HEK293T (cell line): ENCODE measurements at regions not wholly inside any gene's neighbourhood (a gene's known extent, or its start where the extent isn't known, plus 50 kb on each side); places are given as distances from the start of the nearest gene placed in this dataset.

ENCODE experiments used
- CTCF ChIA-PET: fragments of 350-600 bp; formaldehyde crosslinking; extraction: SDS; loops from one replicate; lab custom pipeline; 2021; ENCODE audit warnings: antibody characterized with exemption, inconsistent platforms; lab: Yijun Ruan, JAX
- POLR2A ChIA-PET: fragments of 350-600 bp; formaldehyde crosslinking; extraction: SDS; loops from one replicate; lab custom pipeline; 2020; ENCODE audit warnings: antibody characterized with exemption, inconsistent platforms; lab: Yijun Ruan, JAX
- DNase-seq: peaks from one replicate; pipeline ENCODE4 v3.0.0; 2012; ENCODE audit warnings: mixed read lengths; ENCODE audit errors: extremely low spot score
- ARNT ChIP-seq: fragments of 450-650 bp; IDR thresholded peaks from 2 replicates; pipeline ENCODE4 v1.6.1; 2017; ENCODE audit warnings: mild to moderate bottlenecking
- BHLHE40 ChIP-seq: fragments of 450-650 bp; IDR thresholded peaks from 2 replicates; pipeline ENCODE4 v1.6.1; 2016; ENCODE audit warnings: mild to moderate bottlenecking, moderate library complexity, borderline replicate concordance
- CTBP1 ChIP-seq: fragments of 450-650 bp; IDR thresholded peaks from 2 replicates; pipeline ENCODE4 v1.6.1; 2016; ENCODE audit warnings: borderline replicate concordance
- ELF4 ChIP-seq: fragments of 450-650 bp; IDR thresholded peaks from 2 replicates; pipeline ENCODE4 v1.6.1; 2017; ENCODE audit warnings: antibody characterized with exemption
- FOXA1 ChIP-seq: fragments of 450-650 bp; IDR thresholded peaks from 2 replicates; pipeline ENCODE4 v1.6.1; 2016; ENCODE audit warnings: mild to moderate bottlenecking
- FOXK2 ChIP-seq: fragments of 450-650 bp; IDR thresholded peaks from 2 replicates; pipeline ENCODE4 v1.6.1; 2016; ENCODE audit warnings: mild to moderate bottlenecking
- FOXM1 ChIP-seq: fragments of 450-650 bp; IDR thresholded peaks from 2 replicates; pipeline ENCODE4 v1.6.1; 2017; ENCODE audit warnings: mild to moderate bottlenecking, borderline replicate concordance
- HDGF ChIP-seq: fragments of 450-650 bp; IDR thresholded peaks from 2 replicates; pipeline ENCODE4 v1.6.1; 2017; ENCODE audit warnings: antibody characterized with exemption, borderline replicate concordance
- L3MBTL2 ChIP-seq: fragments of 450-650 bp; conservative IDR thresholded peaks from 2 replicates; pipeline ENCODE4 v1.6.1; 2016; ENCODE audit warnings: mild to moderate bottlenecking
- LEF1 ChIP-seq: fragments of 450-650 bp; IDR thresholded peaks from 2 replicates; pipeline ENCODE4 v1.6.1; 2017; ENCODE audit warnings: mild to moderate bottlenecking, borderline replicate concordance
- NFRKB ChIP-seq: fragments of 450-650 bp; IDR thresholded peaks from 2 replicates; pipeline ENCODE4 v1.6.1; 2016; ENCODE audit warnings: mild to moderate bottlenecking, moderate library complexity
- SP1 ChIP-seq: fragments of 450-650 bp; IDR thresholded peaks from 2 replicates; pipeline ENCODE4 v1.6.1; 2017
- SUZ12 ChIP-seq: fragments of 450-650 bp; IDR thresholded peaks from 2 replicates; pipeline ENCODE4 v1.6.1; 2016; ENCODE audit warnings: mild to moderate bottlenecking
- TARDBP ChIP-seq: fragments of 450-650 bp; IDR thresholded peaks from 2 replicates; pipeline ENCODE4 v1.6.1; 2016
- ZNF384 ChIP-seq: fragments of 450-650 bp; IDR thresholded peaks from 2 replicates; pipeline ENCODE4 v1.6.1; 2016
- TF ChIP-seq, protein P1 (sequence below): fragments of 450-650 bp; IDR thresholded peaks from 2 replicates; pipeline ENCODE4 v1.6.1; 2016

DNA sequence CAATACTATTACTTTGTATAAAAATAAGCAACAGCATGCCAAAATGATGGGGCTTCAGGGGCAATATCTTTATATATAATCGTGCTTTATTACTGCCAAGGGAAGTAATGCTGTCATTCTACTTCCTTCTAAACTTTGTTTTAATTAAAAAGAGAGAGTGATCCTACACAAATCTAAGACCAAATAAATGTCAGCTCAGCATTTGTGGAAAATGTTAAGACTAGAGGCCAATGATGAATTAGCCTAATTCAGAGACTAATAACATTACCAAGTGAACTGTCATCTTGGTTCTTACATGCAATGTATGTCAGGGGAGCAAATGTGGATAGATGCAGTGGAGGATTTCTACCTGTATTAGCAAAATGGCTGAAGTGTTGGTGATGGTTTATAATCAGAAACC, 166.4 kb upstream of the PTCHD1 start:
- TF ChIP-seq ARNT (no peak), ZNF384 (no peak), HDGF (no peak), FOXK2 (no peak), FOXM1 (no peak), TARDBP (no peak), L3MBTL2 (no peak), LEF1 (no peak), FOXA1 (no peak), BHLHE40 (no peak), NFRKB (no peak), SUZ12 (no peak), SP1 (no peak)
- TF ChIP-seq, protein P1, sequence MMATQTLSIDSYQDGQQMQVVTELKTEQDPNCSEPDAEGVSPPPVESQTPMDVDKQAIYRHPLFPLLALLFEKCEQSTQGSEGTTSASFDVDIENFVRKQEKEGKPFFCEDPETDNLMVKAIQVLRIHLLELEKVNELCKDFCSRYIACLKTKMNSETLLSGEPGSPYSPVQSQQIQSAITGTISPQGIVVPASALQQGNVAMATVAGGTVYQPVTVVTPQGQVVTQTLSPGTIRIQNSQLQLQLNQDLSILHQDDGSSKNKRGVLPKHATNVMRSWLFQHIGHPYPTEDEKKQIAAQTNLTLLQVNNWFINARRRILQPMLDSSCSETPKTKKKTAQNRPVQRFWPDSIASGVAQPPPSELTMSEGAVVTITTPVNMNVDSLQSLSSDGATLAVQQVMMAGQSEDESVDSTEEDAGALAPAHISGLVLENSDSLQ: no peak
- POLR2A ChIA-PET: no interaction called here
- no peak for DNase-seq
- CTCF ChIA-PET: no interaction called here

DNA sequence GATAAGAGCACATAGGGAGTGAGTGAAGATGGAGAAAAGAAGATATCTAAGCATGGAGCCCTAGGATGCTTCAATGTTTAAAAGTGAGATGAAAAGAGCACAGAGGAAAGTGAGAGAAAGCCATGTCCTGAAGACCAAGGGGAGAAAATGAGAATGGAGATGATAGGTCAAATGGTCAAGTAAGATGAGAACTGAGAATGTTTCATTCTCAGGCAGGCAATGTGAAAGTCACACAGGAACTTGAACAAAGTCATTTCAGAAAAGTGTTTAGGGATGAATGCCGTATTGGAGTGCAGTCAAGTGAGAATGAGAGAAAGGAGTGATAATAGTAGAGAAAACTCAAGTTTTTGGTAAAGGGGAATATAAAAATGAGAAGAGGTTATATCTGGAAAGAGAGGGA, 148.7 kb upstream of the PTCHD1 start:
- ChIA-PET CTCF (no interaction called here), POLR2A (no interaction called here)
- TF ChIP-seq FOXA1 (no peak), ZNF384 (no peak), SUZ12 (no peak), FOXK2 (no peak), LEF1 (no peak), NFRKB (no peak), SP1 (no peak), HDGF (no peak), ARNT (no peak), CTBP1 (no peak), TARDBP (no peak), L3MBTL2 (no peak)
- TF ChIP-seq, protein P1: no peak
- DNase-seq: no peak

DNA sequence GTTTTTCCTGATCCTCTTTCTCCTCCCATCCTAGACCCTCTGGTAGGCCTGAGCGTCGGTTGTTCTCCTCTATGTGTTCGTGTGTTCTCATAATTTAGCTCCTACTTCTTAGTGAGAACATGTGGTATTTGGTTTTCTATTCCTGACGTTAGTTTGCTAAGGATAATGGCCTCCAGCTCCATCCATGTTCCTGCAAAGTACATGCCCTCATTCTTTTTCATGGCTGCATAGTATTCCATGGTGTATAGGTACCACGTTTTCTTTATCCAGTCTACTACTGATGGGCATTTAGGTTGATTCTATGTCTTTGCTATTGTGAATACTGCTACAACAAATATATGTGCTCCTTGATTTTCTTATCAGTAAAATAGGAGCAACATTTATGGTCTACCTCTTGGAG, 146.8 kb upstream of the PTCHD1 start:
- ChIA-PET CTCF (no interaction called here), POLR2A (no interaction called here)
- no peak for DNase-seq
- TF ChIP-seq NFRKB (no peak), ARNT (no peak), SUZ12 (no peak), CTBP1 (no peak), FOXK2 (no peak), BHLHE40 (no peak), ELF4 (no peak), L3MBTL2 (no peak), FOXM1 (no peak)

DNA sequence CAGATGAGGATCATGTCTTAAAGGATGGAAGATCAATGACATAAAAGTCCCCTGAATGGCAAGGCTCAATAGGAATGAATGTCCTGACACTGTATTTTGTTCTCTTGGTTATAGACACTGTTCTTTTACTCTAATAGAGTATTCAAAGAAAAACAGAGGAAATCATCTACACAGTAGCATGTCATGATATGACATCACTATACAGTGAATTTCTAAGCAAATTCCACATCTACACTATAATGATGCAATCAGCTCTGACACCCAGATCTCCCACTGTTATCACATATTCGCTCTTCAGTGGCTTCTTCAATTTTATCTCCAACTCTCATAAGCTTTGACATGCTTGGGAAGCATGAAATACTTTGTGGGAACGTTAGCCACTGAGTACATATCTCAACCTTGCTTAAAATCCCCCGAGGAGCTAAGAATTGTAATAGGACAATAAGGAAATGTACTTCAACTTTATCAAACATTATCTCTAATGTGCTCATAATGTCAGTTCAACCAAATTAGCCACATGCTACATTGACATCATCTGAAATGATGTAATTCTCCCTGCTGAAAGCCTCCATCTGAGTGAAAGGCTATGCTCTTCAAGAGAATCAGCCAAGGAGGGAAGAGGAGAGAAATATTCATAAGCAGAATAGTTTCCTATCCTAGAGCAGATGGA, 139.6 kb upstream of the PTCHD1 start:
- CTCF ChIA-PET: interaction anchor here (0.6 kb wide), 1 partner anchor 77 kb away, joined by 7 read pairs; no protein-coding TSS in a partner anchor
- no peak for DNase-seq
- no peak for TF ChIP-seq SUZ12
- TF ChIP-seq TARDBP: no peak
- no peak for TF ChIP-seq FOXK2
- TF ChIP-seq, protein P1: no peak
- TF ChIP-seq LEF1: no peak
- POLR2A ChIA-PET: no interaction called here

DNA sequence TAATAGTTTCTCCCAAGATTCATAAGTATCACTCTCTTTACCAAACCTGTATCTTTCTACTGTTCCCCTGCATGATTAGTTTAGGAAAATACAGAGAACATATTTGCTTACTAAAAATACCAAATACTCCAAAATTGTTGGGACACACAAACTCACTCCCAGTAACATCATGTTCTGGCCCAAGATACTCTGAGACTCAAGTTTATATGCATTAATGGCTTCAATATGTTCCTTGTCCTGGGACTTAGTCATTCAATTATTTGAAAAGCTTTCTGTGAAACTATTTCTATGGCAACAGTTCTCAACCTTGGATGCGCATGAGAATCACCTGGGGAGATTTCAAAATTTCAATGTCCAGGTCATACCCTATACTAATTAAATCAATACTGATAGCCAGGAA, 138.9 kb upstream of the PTCHD1 start:
- CTCF ChIA-PET: no interaction called here
- DNase-seq: no peak
- POLR2A ChIA-PET: no interaction called here
- TF ChIP-seq FOXM1: no peak
- no peak for TF ChIP-seq FOXA1
- TF ChIP-seq SUZ12: no peak
- no peak for TF ChIP-seq NFRKB
- TF ChIP-seq BHLHE40: no peak
- TF ChIP-seq LEF1: no peak
- TF ChIP-seq, protein P1: no peak
- no peak for TF ChIP-seq ARNT
- no peak for TF ChIP-seq FOXK2
- TF ChIP-seq CTBP1: no peak
- TF ChIP-seq SP1: no peak
- TF ChIP-seq L3MBTL2: no peak
- TF ChIP-seq ELF4: no peak
- no peak for TF ChIP-seq ZNF384
- no peak for TF ChIP-seq TARDBP
- no peak for TF ChIP-seq HDGF

DNA sequence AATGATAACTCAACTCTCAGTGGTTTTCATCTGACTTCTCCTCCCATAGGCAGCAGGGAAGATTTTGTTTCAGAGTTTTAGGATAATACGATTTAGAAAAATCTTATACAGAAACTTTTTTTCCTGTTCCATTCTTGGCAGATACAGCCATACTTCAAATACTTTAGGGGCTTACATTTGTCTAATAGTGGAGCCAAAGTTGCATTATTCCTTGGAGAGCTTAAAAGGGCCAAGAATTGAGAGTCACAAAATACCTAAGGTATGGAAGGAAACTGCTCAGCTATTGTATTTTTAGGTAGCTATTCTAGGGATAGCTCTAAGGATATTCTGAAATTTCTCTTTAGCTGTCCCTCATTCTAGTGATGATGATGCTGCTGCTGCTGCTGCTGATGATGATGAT, 132.9 kb upstream of the PTCHD1 start:
- ChIA-PET CTCF (no interaction called here), POLR2A (no interaction called here)

More for the DNA sequence above, 132.9 kb upstream of the PTCHD1 start:
- TF ChIP-seq SP1 (no peak), SUZ12 (no peak)
- DNase-seq: no peak
